ENCODE measurements at regions not wholly inside any gene's neighbourhood (a gene's known extent, or its start where the extent isn't known, plus 50 kb on each side); places are given as distances from the start of the nearest gene placed in this dataset.
"Not testable (repeated sequence)": the region's sequence is repeated elsewhere in the genome, so short reads cannot be mapped to it uniquely, and the experiment has no call there.

DNA sequence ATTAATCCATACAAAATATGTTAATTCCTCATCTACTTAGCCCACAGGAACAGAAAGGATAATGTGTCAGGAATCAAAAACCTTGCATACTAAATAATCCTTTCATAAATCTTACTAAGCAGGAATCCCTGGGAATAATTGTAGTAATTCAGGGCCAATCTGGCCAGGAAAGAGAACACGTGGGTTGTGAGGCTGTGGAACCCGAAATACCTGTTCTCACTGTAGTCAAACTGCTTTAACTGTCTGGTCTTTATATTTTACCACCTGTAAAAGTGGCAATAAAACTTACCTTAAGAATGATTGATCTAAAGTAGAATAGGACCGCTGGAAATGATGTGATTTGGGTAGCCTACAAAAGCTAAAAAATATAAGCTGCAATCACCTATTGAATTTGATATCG lies 1620.9 kb downstream of the STIM2 start:
- no peak for DNase-seq (ENCODE audit: low spot score)

DNA sequence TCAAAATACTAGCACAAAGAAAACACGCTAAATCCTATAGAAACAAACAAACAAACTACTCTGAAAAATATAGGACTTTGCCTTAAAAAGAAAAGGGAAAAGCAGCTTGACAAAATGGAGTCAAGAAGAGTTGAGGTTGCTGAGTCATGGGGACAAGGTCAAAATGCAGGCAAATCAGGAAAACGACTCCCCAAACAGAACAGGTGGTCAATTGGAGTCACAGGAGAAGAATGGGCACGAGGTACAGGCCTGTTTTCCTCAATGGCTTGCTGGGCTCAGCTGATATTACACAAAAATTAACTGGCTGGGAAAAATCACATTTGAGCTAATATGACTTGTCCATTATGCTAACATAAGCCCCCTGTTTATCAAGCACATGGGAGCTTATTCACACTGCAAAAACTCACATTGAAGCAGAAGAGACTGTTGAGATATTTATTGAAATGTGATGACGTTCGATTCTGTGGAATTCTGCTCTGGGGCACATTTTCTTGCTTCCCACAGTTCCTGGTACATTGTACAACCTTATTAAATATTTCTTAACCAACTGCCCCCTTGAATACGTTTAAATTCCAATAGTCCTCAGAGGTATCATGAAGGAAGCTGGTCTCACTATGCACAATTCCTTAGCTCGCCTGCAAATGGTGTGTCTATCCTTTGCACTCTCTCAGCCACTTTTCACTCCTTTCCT lies 1622.1 kb downstream of the STIM2 start:
- no peak for DNase-seq (ENCODE audit: low spot score)

DNA sequence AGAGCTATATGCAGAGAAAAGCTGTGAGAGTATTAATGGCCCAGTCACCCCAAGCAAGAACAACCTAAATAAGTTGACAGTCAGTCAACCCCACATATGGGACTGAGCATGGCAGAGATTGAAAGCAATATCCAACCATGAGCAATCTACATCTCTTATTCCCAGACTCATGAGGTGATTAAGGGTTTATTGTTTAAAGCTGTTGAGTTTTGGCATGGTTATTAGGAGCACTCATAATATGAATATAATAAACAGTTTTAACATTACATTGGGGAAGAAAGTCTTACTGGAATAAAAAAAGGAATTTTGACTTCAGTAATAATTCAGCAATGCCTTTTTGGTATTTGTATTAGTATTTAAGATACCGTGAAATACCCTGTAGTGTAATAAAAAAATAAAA lies 1627.4 kb downstream of the STIM2 start:
- no peak for DNase-seq (ENCODE audit: low spot score)

DNA sequence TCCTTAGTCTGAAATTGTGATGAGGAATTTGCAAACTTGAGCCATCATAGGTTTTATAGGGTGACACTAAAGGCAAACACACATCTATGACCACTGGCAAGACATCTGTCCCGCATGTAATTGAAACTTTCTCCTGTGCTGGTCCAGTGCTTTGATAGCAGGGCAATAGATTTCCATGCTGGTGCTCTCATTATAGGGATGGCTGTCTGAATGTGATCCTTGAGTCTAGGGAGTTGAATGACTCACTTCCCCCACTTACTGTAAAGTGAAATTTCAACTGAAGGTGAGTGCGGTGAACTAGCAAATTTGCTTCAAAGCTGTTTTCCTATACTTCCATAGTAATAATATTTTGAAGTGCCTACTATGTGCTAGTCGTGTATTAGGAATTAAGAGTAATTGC lies 1630.0 kb downstream of the STIM2 start:
- no peak for DNase-seq (ENCODE audit: low spot score)

DNA sequence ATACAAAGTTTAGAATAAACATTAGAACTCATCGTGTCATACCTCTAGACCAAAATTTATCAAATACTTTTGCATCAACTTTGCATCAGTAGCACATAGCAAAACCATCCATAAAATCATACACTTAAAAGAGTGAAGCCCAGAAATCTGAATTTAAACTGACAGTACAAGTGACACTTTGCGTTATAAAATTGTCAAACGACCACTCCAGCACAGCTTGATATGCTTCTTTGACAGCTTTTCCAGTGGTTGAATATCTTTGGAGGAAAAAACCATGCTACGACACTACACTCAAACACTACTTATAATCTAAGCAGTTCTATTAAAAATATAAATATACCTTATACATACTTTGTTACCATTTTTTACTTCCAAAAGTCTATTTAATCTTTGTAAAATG lies 1644.4 kb downstream of the STIM2 start:
- DNase-seq (ENCODE audit: low spot score) = no peak

DNA sequence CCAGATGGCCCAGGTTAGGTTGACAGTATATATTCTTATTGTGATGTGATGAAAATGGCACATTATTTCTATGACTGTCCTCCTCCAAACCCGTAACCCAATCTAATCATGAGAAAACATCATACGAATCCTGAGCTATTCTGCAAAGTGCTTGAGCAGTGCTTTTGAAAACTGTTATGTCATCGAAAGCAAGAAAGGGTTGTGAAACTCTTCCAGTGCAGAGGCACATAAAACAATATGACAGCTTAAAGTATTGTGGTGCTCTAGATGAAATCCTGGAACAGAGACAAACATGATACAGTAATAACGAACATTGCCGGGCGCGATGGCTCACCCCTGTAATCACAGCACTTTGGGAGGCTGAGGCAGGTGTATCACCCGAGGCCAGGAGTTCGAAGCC lies 1648.0 kb downstream of the STIM2 start:
- no peak for DNase-seq (ENCODE audit: low spot score)

DNA sequence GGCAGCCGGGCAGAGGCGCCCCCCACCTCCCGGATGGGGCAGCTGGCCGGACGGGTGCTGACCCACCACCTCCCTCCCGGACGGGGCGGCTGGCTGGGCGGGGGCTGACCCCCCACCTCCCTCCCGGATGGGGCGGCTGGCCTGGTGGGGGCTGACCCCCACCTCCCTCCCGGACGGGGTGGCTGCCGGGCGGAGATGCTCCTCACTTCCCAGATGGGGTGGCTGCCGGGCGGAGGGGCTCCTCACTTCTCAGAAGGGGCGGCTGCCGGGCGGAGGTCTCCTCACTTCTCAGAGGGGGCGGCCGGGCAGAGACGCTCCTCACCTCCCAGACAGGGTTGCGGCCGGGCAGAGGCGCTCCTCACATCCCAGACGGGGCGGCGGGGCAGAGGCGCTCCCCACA lies 1654.1 kb downstream of the STIM2 start:
- not testable (repeated sequence) for DNase-seq (ENCODE audit: low spot score)

DNA sequence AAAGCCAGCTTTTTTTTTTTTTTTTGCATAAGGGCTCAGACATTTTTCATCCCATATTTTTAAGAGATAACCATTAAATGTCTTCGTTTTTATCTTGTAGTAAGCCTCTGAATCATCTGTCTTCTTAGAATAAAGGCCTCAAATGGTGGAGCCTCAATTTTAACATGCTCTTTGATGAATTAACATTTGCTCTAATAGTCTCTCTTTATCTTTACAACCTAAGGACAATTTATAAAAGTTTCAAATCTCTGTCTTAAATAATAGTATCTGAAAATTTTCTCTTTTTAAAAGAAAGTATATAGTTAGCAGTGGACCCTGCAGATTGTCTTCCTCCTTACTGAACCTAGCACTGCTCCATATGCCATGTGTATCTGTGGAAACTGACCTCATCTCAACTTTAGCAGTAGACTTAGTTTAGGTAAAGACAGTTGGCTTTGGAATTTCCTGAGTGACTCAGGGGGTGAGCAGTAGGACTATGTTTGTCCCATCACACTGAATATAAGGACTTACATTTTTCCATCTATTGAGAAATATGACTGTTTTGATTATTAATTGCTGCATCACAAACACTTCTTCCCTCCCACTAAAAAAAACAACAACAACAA lies 1658.0 kb downstream of the STIM2 start:
- DNase-seq (ENCODE audit: low spot score) = no peak

DNA sequence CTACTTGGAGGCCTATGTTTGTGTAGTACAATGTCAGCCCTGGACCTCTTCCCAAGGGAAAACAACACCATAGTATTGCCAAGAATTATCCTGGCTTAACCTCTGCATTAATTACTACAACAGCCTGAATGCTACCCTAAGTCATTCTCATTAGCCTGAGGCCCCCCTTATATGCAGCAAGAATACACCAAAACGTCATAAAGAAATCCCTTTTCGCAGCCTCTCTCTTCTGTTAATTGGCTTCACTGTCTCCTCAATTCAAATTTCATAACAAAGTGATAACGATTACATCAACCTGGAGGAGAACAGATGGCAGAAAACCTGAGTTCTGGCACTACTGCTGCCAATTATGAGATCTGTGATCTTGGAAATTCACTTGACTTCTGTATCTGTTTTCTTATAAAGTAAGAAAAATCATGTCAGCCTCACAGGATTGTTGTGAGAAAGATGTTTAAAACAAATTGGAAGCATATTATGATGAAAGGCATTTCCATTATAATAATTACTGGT lies 1663.1 kb downstream of the STIM2 start:
- DNase-seq (ENCODE audit: low spot score) = no peak

DNA sequence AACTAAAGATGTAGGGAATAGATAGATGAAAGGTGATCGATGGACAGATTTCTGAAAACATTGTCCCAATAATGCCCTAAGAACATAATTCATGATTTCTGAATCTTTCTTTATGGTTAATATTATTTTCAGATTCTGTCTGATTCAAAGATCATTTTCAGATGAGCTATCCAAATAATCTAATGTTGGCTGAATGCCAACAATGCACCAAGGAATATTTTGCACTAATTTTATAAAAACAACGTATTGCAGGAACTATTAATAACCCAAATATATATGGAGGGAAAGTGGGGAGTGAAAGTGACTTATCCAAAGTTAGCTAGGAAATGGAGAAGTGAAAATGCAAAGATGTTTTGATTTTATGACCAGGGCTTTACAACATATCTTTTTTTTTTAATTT lies 1675.5 kb downstream of the STIM2 start:
- no peak for DNase-seq (ENCODE audit: low spot score)

DNA sequence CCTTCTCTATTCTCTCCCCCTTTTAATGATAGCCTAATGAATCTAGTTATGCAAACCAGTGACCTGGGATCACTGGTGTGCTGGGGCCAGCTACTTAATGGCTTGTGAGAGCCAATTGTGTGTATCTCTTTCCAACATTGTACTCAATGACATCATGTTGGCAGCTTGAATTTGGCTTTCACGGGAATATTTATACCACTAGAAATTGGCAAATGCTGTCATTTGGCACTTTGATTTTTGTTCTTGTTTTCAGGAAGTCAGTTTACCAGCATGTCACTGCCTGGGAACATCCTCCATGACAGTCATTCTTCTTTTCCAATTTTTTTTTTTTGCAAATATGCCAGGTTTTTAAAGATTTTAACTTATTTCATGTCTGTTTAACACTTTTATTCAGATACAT lies 1685.3 kb downstream of the STIM2 start:
- no peak for DNase-seq (ENCODE audit: low spot score)

DNA sequence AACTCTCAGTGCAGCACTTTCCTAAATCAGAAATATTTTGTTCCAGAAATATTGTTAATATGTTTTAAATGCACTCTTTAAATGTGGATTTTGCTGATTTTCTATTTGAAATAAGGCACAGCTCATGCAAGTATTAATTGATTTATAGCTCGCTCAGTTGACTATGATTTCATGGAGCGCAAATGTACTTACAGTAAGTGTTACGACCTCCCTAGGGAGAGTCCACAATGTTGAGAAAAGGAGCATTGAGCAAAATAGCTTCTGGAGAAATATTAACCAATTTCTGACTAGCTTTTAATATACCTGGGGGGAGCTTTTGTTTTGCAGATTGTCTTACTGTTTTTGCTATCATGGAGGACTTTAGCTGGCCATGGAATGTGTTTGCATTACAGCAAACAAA lies 1687.5 kb downstream of the STIM2 start:
- DNase-seq (ENCODE audit: low spot score) = no peak

DNA sequence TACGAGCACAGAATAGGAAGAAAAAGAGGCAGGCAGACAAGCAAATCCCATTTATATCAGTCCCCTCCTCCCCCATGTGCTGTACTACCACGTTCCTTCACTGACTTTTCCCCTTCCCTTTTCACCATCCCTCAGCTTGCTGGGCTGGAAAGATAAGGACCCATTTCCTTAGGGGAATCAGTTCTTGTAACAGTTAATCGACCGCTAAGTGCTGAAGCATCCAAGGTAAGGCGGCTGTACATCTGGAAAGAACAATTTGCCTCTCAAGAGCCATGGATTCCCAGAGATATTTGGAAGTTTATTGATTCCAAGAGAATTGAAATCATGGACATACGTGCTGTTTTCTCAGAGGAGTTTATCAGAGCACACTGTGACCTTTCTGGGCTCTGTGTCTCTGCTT lies 1688.0 kb downstream of the STIM2 start:
- no peak for DNase-seq (ENCODE audit: low spot score)

DNA sequence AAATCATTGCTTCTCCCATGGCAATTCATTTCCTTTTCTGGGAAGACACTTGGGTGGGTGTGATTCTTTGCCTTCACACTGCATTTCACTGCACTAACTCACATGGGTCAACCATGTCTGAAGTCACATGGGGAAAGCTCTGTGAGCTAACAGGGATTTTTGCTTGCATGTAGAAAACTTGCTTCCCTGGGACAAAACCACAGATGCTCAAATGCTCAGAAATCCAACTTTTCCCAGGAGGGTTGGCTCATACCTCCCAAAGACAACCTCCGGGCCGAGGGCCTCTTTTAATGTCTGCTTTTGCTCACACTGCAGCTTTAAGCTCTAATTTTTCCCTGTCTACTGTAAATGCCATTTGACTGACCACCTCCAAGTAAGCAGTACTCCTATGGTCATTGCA lies 1695.2 kb downstream of the STIM2 start:
- DNase-seq (ENCODE audit: low spot score) = no peak

DNA sequence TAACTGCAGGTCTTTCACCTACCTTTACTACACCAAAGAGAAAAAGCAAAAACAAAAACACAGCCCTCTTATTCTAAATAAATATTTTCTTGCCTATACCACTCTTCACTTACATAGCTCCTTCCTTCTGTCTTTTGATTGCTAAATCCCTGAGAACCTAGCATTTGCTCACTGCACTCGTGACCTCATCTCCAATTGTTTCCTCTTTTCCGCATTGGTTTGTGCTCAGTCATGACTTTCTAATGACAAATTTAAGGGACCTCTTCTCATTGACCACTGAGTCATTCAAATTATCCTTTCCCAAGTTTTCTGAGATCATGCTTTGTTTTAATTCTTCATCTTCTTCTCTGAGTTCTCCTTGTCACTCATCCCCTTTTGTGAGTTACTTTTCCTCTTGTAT lies 1697.1 kb downstream of the STIM2 start:
- no peak for DNase-seq (ENCODE audit: low spot score)

DNA sequence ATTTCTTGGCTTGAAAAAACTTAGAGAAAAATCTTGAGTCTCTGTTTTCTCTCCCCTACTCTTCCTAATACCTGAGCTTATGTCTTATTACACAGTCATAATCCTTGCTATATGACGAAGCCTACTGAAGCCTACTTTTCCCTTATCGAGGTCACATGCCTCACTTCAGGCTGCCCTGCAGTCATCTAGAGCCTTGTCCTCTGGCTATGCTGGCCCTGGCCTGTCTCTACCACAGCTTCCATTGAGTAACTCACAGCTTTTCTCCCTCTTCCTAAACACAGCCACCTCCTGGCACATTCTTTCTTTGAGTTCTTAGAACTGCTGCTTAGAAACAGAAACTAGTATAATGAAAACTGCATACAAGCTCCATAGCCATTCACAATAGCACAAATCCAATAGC lies 1698.3 kb downstream of the STIM2 start:
- DNase-seq (ENCODE audit: low spot score) = no peak

DNA sequence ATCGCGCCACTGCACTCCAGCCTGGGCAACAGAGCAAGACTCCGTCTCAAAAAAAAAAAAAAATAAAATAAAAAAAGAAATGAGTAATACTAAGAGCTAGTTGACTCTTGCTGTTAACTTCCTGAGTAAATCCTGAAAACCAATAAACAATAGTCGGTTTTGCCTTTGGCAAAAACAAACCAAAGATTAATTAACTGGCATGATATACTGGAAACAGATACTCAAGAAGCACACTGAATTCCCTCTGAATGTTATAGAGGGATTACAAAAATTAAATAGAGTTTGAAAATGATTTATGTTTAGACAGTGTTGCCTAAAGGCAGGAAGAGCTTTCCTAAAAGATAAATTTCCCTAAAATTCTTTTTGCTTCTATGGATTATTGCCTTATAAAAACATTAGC lies 1702.3 kb downstream of the STIM2 start:
- no peak for DNase-seq (ENCODE audit: low spot score)

DNA sequence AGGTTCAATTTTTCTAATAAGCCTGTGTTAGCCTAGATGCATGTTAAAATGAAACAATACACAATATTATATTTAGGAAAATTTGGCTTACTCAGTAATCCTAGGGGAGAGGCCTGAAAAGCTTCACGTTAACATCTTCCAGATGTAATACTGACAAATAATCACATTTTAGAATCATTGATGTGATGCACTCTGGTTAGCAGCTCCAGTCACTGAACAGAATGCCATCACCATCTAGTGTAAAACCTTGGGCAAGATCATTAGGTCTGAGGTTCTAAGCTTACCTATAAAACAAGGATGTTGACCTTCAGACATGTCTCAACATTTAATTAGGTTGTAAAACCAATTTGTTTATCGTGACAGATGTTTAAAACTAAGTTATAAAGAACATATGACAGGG lies 1704.8 kb downstream of the STIM2 start:
- DNase-seq (ENCODE audit: low spot score) = no peak

DNA sequence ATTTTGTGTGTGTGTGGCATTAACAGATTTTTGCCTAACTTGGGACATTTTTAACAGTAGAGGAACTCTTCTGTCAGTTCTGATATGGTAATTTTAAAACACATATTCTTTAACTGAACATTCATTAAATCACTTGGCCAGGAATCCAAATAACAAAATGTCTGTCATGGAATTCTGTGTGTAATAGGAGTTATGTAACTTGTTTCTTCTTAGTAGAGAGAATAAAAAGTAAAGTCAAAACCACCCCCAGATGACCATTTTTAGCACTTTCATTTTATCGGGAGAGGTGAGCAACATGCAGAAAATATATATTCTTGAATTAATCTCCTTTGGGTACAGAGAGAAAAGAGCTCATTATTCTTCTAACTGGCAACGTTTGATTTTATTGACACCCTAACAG lies 1740.3 kb downstream of the STIM2 start:
- DNase-seq (ENCODE audit: low spot score) = no peak

DNA sequence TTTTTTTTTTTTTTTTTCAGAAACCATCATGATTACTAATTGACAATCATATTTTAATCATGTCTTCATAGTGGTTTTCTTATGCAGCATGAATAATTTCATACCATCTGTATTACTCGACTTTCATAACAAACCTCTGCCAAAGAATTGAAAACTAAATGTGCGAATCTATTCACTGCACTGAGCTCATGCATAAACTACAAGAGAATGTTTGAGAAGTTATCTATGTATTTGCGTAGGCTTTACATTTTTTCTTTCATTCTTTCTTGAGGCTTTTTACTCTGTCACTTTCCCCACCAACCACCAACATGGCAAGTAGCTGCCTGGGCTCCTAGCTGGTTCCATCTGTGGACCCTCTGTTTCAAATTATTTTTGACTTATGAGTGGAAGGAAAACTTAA lies 1761.0 kb downstream of the STIM2 start:
- no peak for DNase-seq (ENCODE audit: low spot score)

DNA sequence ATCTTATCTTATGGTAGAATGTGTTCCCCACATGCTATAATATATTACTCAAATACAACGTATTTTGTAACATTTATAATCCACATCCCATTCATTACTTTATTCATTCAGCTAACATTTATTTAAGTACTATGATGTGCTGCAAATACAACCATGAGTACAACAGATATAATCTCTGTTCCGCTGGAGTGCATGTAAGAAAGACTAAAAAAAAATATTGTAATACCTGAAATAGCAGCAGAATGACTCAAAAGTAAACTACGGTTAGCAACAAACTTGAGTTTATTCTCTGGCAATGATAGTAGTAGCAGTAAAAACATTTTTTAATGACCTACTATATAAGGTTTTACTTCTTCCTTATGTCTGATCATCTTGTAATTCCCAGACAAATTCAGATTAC lies 1776.3 kb downstream of the STIM2 start:
- DNase-seq (ENCODE audit: low spot score) = no peak

DNA sequence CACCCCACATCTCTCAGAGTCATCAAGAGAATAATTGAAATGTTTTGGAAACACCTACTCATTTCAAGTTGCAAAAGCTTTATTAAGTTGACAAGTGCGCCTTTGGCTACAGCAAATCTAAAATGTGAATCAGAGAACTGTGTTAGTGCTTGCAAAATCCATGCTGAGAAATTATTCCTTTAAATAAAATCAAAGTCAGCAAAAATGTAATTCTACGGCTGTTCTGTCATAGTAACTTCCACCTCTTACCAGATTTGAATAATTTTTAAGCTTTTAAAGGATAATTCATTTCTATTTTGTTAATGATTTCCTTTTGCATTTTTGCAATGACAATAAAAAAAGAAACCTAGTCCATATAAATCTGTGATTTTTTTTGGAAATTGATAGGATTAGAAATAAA lies 1779.1 kb downstream of the STIM2 start:
- no peak for DNase-seq (ENCODE audit: low spot score)

DNA sequence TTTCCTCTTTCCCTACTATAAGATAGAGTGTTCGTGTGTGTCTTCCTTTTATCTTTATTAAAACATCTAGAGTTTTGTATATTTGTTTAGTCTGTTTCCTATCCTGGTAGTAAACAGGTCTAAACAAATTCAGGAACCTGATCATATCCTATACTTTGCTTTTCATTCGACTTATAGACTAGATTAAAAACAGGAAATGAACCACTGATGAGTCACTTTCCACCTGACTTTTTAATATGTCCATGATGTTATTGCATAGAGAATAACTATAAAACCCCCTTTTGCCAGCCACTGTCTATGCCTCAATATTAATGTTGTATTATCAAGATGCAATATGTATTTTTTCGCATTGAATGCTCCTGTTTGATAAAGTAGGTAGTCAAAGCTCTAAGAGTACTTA lies 1794.0 kb downstream of the STIM2 start:
- no peak for DNase-seq (ENCODE audit: low spot score)

DNA sequence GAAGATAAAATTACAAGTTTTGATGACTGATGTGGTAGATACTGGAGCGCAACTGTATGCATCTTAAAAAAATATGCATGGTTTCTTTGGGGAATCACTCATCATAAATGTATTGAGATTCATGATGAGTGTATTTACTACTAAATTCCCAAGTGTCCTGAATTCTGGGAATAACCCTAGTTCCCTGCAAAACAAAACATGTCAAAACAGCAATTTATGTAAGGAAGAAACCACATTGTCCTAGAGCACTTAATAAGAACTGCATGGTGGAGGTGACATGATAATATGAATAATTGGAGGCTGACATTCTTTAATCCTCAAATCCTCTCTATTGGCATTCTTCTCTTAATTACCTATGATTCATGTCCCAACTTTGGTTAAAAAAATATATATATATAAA lies 1804.7 kb downstream of the STIM2 start:
- DNase-seq (ENCODE audit: low spot score) = no peak

All from SW480 (cell line).